GM18861 (cell line): ENCODE measurements at regions not wholly inside any gene's neighbourhood (a gene's known extent, or its start where the extent isn't known, plus 50 kb on each side); places are given as distances from the start of the nearest gene placed in this dataset.
"Not testable (repeated sequence)": the region's sequence is repeated elsewhere in the genome, so short reads cannot be mapped to it uniquely, and the experiment has no call there.

Experiments used
- ATAC-seq: cut with Tn5 transposase; IDR thresholded peaks from one replicate; pipeline ENCODE4 v1.9.1; 2021; ENCODE audit not compliant: unreplicated experiment

DNA sequence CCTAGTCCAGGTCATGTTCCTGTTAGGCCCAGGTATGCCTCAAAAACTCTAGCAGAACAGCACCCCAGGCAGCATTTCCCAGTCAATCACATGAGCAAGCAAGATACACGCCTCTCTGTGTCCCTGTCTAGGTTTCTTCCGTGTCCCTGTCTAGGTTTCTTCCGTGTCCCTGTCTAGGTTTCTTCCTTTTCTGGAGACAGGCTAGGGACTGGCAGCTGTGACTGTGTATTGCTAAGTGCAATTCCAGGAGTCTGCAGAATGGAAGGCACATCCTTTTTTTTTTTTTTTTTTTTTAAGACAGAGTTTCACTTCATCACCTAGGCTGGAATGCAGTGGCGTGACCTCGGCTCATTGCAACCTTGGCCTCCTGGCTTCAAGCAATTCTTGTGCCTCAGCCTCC is 77.6 kb downstream of the SETD4 start:
- ATAC-seq: no peak

DNA sequence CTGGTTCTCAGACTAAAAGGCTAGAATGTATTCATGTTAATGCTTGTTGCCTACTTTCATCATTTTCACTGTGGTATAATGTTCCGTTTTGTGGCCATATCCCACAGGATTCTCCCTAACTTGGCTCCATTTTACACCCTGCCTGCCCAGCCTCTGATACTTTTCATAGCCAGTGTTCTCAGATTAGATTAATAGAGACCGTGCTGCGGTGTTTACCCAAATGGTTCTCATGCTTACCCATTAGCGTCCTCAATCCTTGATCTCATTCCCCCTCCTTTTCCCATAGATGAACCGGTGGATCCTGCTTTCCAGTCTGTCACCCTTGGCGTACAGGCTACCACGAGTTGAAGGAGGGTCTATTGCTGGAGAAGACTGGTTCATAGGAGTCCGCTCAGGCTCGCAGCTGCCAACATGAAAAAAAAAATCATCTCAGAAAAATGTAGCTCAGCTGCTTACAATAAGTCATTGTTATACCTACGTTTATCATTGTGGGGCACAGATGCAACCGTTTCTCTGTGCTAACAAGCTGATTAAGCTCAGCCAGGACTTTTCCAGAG is 78.7 kb downstream of the SETD4 start:
- no peak for ATAC-seq

DNA sequence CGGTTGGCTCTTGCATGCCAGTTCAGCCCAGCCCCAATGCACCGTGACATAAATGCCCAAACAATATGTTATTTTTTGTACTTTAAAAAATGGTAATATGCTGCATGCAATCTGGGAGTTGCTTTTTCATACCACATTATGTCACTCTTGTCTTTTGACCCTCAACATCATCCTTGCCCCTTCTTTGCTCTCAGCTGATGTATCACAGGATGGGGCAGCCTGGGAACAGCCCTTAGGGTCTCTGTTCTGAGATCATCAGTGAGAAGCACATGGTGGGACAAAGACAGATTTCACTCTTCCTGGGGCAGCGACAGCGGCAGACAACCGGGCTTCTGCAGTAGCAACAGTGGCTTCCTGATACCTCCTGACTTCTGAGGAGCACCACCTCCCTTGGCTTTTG is 79.5 kb downstream of the SETD4 start:
- ATAC-seq: no peak

DNA sequence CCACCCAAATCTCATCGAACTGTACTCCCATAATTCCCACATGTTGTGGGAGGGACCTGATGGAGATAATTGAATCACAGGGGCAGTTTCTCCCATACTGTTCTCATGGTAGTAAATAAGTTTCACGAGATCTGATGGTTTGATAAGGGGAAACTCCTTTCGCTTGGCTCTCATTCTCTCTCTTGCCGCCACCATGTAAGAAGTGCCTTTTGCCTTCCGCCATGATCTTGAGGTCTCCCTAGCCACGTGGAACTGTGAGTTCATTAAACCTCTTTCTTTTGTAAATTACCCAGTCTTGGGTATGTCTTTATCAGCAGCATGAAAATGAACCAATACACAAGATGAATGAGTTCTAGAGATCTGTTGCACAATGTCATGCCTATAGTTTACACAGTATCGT is 82.5 kb downstream of the SETD4 start:
- not testable (repeated sequence) for ATAC-seq

DNA sequence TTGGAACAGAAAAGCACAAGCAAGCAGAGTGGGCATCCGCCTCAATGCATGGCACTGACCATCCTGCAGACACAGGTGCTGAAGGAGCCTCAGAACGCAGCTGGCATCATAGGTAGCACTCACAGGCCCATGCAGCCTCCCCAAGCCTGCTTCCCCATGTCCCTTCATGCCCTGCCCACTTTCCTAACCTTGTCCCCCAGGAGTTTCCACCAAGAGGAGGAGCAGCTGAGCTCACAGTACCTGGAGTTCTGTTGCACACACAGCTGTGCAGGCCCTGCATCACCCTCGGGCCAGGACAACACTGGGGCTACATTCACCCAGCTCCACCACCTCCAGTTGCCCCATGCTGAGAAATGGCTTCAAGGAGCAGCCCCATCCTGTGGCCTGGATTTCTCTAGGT is 83.4 kb downstream of the SETD4 start:
- ATAC-seq: no peak

DNA sequence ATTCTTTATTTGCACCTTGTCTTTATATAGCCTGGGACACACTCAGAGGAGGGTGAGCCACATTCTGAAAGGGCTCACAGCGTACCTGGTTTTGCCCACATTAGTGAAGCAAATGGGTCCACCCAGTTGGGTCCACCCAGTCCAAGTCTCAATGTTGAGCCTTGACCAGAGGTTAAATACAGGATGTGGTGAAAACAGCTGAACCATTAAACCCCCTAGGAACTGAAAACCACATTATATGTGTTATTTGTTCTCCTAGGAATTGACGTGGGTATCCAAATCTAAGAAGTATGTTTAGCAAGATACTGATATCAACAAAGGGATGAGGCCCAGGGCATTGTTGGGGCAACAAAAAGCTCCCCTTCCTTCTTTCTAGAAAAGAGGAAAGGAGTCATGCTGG is 83.8 kb downstream of the SETD4 start:
- ATAC-seq: no peak

DNA sequence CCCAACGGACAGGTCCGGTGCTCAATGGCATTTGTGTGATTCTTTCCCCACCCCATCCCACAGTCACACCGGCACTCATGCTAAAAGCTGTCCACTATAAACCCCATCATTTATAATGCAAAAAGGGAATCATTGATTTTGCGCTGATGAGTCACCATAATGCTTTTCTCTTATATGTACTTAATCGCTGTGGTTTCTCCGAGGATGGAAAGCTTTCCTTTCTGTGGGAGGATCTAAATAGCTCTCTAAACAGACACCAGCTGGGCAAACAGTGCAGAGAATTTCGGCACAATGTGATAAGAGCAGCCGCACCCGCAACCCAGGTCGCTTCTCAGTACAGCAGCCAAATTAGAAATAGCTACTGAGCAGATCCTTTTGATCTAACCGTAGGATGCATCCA is 85.6 kb downstream of the SETD4 start:
- ATAC-seq: no peak

DNA sequence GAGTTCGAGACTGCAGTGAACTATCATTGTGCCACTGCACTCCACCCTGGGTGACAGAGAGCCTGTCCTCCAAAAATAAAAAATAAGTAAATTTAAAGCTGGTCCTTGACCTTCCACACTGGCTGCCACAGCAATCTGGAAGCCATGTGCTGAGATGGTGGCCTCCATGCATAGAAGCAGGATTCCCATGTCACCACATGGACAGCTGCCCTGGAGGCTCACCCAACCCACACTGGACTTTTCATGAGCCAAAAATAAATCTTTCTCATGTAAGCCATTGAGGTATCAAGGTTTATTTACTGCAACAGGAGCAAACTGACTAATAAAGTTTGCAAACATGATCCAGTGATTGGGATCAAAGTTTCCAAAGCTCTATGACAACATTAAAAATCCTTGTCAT is 88.5 kb downstream of the SETD4 start:
- ATAC-seq: no peak

DNA sequence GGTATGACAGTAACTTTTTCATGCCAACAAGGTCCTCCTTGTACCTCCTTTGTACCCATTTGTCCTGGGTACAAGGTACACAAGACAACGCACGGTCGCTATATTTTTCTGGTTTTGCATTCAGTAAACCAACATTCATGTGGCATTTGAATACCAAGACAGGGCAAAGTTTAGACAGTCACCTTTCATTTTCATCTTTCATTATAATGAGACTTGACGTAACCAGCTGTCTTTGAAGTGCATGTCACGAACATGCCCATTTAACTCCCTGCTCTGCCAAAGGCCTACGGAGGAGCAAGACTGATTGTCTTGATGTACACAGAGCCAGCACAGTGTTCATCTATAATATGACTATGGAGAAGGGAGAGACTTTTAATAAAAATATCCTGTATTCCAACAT is 91.0 kb downstream of the SETD4 start:
- ATAC-seq: no peak

DNA sequence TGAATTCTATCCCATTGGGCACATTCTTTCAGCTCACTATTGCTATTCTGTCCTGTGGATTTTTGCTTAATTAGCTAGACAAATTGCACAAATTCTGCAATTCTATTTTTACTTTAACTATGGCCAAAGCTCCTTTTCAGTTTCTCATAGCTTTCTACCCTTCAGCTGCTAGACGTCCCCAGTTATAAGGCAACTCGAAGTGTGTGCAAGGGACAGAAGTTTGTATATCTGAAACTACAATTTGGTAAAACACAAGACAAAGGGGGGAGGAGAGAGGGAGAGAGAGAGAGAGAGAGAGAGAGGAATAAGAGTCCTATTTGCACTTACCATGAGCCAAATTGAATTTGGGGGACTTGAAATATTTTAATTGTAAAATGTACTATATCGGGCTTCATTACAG is 91.8 kb downstream of the SETD4 start:
- ATAC-seq: no peak

DNA sequence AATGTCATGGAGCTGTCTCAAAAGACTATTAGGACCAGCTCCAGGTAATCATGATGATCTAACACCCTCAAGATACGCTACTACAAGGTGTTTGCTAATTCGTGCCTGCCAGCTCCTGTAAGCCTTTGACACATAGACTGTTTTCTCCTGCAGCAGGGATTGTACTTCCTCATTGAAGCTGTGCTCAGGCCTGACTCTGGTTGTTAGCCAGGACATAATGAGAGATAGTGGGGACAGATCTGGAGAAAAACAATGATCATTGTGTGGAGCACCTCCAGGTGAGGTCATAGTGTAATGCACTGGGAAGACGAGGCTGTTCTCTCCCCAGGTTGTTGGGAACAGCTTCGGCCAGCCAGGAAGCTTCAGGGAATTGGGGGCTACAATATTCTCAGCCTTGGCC is 94.6 kb downstream of the SETD4 start:
- no peak for ATAC-seq

DNA sequence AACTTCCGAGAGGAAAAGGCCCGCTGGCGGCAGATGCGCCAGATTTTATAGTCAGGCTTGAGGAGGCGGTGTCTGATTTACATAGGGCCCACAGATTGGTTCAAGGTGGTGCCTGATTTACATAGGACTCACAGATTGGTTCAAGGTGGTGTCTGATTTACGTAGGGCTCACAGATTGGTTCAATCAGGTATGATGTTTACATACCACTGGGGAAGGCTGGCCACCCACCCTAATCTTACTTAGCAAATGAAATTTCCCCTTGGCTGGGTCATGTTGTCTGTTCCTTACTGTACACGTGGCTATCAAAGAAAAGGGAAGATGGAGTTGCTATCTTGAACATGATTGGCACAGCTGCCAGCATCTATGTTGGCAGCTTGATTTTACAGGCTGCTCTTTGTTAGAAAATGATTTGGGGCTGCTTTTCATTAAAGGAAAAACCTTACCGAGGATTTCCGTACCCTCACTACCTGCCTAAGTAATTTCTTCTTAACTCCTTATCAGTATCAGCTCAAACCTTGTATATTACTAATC is 96.3 kb downstream of the SETD4 start:
- ATAC-seq: no peak

DNA sequence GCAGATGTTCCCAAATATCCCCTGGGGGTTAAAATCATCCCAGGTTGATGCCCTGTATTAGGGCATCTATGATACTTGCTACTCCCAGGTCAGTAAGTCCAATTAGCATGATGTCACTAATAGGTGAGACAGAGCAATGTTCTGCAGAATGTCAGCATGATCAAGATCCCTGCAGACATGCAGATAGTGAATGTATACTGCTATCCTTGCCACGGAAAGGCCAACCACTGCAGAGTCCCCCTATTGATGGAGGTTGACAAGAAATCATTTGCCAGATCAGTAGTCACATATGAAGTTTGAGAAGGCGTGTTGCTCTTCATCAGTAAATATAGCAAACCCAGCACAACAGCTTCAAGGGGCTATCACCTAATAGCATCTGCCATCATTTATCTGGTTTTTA is 97.4 kb downstream of the SETD4 start:
- ATAC-seq: no peak

DNA sequence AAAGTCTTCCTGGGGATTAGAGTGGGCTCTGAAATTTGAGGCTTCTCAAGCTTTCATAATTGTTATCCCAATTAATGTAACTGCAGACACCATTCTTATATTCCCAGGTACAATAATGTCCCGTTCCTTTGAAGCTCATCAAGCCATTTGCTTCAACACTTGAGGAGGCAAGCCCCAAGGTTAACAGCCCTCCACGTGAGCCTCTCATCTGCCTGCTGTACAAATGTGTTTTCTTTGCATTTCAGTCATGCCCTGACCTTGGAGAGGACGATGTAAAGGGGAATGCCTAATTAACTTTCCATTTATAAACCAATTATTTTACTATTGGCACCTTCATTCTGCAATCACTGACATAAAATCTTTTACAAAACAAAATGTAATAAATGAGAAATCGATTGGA is 106.3 kb downstream of the SETD4 start:
- ATAC-seq: no peak

DNA sequence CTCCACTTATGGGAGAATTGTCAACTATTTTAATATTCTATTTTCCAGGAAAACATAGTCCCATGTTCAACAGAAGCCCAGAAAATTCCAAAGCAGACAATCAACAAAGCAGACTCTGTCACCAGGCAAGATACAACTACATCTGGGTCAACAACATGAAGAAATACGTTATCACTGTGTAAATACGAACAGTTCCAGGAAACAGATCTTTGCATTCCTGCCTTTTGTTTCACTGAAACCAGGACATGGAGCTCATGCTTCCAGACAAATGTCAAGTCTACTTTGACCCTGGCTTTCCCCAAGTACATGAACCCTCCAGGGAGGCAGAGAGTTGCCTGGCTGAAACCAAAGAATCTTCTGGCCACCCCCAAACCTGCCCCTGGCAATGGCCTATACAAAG is 106.7 kb downstream of the SETD4 start:
- ATAC-seq: no peak

DNA sequence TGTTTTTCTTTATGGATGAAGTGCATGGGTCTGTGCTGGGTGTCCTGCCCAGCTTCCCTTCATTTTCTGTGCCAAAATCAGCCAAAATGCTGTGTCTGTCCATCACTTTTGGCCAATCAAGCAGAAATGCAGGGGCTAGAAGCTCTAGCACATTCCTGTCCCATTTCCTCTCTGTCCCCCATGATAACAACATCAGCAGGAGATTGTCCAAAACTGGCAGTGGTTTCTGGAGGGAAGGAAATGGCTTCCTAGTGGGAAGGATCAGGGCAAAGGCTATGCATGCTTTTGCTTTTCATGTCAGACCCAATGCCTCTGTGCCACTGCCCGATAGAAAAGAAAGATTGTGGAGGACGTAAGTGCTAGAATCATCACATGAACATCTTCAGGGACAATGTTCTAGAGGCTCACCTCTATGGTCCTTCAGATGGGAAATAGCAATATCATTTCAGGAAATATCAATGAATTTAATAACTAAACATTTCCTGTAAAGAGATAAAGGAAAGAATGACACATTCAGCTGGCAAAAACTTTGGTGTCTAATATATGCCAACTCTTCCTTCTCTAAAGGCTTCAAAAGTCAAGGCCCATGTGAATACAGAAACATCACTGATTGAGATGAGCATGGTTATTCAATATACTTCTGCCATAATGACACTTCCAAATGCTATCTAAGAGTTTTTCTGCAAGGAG is 107.5 kb downstream of the SETD4 start:
- ATAC-seq: no peak

DNA sequence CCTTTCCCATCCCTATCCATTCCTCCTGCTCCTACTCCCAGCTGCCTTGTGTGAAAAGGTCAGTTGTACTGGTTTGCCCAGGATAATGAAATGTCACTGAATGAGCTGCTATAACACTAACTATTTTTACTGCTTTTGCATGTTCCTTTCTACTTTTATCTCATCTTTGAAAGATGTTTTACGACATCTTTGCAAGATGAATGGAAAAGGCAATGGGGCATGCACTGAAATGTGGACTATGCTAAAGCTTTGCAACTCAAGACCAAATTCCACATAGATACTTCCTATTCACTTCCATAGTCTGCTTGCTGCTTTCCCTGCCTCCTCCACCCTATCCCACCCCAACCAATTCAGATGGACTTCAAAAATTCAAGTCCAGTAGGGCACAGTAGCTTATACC is 111.3 kb downstream of the SETD4 start:
- no peak for ATAC-seq

DNA sequence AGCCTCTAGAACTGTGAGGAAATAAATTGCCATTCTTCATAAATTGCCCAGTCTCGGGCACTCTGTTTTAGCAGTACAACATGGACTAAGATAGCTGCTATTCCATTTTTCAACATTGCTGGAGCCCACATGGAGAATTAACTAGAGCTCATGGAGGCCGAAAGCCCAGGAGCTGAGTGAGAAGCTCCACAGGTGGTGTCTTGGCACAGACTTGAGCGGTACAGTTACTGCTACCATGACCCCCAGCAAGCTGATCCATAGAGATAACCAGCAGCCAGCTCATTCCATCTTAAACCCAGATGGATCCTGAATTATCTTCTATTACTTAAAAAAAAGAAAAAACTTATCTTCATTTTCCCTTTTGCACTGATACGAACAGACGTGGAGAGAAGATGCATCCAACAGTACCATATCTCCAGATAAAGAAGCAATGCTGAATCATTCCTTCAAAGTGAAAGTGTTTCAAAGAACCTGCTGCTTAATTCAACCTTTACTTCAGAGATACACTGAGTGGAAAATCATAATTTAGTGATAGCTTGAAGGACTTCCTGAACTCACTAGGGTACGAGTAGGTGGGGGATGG is 115.1 kb downstream of the SETD4 start:
- ATAC-seq: no peak

DNA sequence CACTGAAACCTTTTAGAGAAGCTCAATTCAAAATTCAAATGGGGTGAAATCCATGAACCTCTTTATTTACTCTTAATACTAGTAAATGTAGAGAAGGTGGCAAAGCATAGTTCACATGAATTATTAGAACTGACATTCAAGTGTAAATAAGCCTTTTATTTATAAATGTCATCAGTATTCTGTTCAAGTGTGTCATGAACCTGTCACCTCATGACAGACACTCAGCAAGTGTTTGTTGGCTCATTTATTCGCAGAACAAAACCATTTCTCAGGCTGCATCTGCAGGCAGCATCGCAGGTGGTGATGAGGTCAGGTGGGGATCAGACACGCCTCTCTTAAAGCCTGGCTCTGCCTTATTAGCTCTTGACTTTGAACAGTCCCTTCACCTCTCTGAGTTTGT is 116.6 kb downstream of the SETD4 start:
- ATAC-seq: no peak

DNA sequence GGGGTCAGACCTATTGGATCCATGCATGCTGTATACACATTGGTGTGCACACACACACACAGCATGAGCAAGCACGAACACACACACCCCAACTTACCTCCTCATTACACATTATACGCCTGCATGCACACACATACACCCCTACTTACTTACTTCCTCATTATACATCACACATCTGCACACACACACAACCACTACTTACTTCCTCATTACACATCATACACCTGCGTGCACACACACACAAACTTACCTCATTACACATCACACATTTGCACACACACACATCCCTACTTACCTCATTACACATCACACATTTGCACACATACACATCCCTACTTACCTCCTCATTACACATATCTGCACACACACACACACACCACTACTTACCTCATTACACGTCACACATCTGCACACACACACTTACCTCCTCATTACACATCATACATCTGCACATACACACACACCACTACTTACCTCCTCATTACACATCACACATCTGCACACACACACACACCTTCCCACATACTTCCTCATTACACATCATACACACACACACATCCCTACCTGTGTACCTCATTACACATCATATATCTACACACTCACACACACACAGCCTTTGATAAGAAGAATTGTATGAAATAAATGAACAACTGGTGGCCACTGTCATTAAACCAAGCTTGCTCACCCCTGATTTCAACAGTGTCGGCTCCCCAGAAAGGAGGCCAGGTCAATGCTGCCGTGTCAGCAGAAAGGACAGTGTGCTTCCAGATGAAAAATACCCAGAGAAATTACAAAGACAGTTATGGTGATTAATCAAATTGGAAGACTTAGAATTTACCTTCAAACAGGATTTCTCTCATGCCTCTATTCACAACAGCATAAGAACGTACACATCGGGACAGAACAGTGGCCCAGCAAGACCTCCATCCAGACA is 117.8 kb downstream of the SETD4 start:
- ATAC-seq: no peak

DNA sequence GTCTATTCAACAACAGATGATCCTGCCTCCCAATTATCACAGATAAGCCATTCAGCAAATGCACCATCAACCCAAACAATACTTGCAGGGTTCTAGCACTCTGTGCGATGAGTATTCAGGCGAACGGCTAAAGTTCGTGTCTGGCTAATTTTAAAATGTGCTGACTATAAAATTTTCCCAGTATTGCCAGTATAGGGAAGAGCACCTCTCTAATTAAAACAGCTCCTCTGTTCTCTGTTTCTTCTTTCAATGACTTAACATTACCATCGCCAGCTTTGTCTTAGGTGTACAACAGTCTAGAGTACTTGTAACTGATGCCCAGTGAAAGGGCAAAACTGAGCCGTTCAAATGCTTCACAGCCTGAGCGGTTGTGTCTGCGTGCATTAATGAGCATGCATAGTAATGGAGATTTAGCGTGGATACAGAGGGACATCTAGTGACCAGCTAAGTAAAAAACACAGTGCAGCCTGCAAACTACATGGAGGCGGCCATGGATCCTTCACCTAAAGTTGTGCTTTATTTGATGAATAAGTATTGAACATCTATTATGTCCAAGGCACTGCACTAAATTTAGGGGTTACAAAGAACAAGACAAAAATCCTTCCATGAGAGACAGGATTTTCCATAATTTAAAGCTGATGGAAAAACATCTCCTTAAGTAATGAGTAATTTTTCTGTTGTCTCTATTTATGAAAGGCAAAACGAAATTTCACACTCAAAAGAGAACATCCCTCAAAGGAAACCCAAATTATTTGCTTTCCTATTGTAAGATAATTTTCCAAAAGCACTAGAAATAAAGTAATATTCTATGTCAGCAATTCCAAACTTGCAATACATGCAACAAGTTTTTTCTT is 120.0 kb downstream of the SETD4 start:
- ATAC-seq: no peak
